Gastrocnemius medialis (tissue), 4 donors: ENCODE measurements at regions not wholly inside any gene's neighbourhood (a gene's known extent, or its start where the extent isn't known, plus 50 kb on each side); places are given as distances from the start of the nearest gene placed in this dataset.
A peak's percentile ranks its signal among the peaks of the same experiment; 100 is the strongest.

Experiments used
- ATAC-seq, 2 donors: fragments of 150-250 bp; one replicate each; pipeline ENCODE4 v1.9.1; 2016
- DNase-seq, 2 donors: peaks; one replicate each; pipeline ENCODE4 v3.0.0-alpha.2; 2019
- H3K27ac ChIP-seq, 4 donors: fragments of 200-600 bp; sonication (generic); 1 replicate in 1 of 4; 2 replicates in 3 of 4; pipeline ENCODE4 v1.5.1; 2016 to 2018; ENCODE audit warnings: mild to moderate bottlenecking in 2 of 4, moderate library complexity in 1 of 4
- H3K27me3 ChIP-seq, 3 donors: fragments of 200-600 bp; sonication (generic) in 2 of 3; 1 replicate in 1 of 3; 2 replicates in 2 of 3; pipeline versions ENCODE4 v1.5.1 to v1.6.0; 2016 to 2019; ENCODE audit warnings: mild to moderate bottlenecking in 1 of 3, moderate library complexity in 1 of 3
- H3K36me3 ChIP-seq, 2 donors: fragments of 200-600 bp; sonication (generic) in 1 of 2; one replicate each; pipeline ENCODE4 v1.5.1; 2017 to 2018
- H3K4me1 ChIP-seq, 2 donors: fragments of 200-600 bp; sonication (generic) in 1 of 2; one replicate each; pipeline ENCODE4 v1.5.1; 2016 to 2017; ENCODE audit warnings: mild to moderate bottlenecking in 2 of 2
- H3K4me3 ChIP-seq, 4 donors: fragments of 200-600 bp; sonication (generic) in 3 of 4; 1 replicate in 1 of 4; 2 replicates in 3 of 4; pipeline ENCODE4 v1.5.1; 2016 to 2019; ENCODE audit warnings: mild to moderate bottlenecking in 2 of 4
- H3K9me3 ChIP-seq, 3 donors: fragments of 200-600 bp; sonication (generic) in 2 of 3; 1 replicate in 1 of 3; 2 replicates in 2 of 3; pipeline ENCODE4 v1.5.1; 2016 to 2019
- CTCF ChIP-seq, 5 experiments: fragments of 450-650 bp in 3 of 5; fragments of 200-600 bp in 2 of 5; sonication (generic) in 2 of 5; IDR thresholded peaks in 4 of 5; conservative IDR thresholded peaks in 1 of 5; 1 replicate in 4 of 5; 2 replicates in 1 of 5; pipeline ENCODE4 v1.5.1; 2016 to 2019; ENCODE audit warnings: antibody characterized with exemption in 5 of 5, mild to moderate bottlenecking in 3 of 5, moderate library complexity in 3 of 5
- POLR2A ChIP-seq, 2 donors: fragments of 450-650 bp; IDR thresholded peaks; one replicate each; pipeline ENCODE4 v1.6.1; 2017; ENCODE audit warnings: antibody characterized with exemption in 2 of 2, mild to moderate bottlenecking in 2 of 2, moderate library complexity in 2 of 2
- in situ Hi-C, 4 donors: fragments of 200-750 bp; cut with MboI; loops; one replicate each; pipeline versions ENCODE4 v1.15.0 to v1.8.0; 2017; ENCODE audit warnings: low sequenced_read_pairs in 4 of 4
- intact Hi-C: fragments of 100-400 bp; cut with DNase I; formaldehyde crosslinking; loops from one replicate; pipeline ENCODE4 v1.15.1; 2023; ENCODE audit warnings: low total_unique reads

GRCh38 chr3:22523925-22524324, 679.2 kb upstream of the UBE2E2 start:
- H3K27me3 ChIP-seq, result no peaks in the 10 kb centered on the region
- H3K27ac ChIP-seq, result no peak overlapping the region
- intact Hi-C loops (no loop called here), in situ Hi-C loops (no loop called here)
- H3K9me3 ChIP-seq, result no peaks in the 10 kb centered on the region
- DNase-seq, result no peak
- ATAC-seq, result no peak
- no peak overlapping the region for H3K4me3 ChIP-seq
- TF ChIP-seq POLR2A (IDR thresholded peaks at IDR 0.05), result no peak
- no peak for TF ChIP-seq CTCF (IDR thresholded peaks at IDR 0.05 in 4 of 5, conservative IDR thresholded peaks at IDR 0.05 in 1 of 5)
- H3K4me1 ChIP-seq, result no peaks in the 10 kb centered on the region
- H3K36me3 ChIP-seq, result no peaks in the 10 kb centered on the region

DNA sequence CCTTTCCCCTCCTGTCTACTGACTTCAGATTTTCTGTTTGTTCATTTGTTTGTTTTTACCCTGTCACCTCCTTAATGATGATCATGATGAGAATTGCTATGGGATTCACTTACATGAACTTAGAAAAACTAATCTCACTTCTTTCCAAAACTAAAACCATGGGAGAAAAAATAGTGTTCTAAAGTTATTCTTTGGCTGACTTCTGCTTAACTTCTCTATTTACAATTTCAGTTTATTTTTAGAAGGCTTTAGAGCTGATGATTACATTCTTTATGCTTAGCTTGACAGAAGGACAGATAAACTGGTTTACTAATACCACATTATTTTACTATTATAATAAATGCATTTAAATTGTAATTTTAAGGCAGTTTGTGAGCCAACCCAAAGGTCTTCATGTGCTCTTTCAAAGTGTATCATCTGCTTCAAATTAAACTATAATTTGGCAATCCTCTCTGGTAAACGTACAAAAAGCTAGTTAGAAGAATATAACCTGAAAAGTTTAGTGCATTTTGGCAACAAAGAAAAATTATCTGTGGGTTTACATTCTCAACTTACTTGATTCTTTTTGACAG, 676.8 kb upstream of the UBE2E2 start:
- Histone ChIP-seq H3K36me3 (no peaks in the 10 kb centered on the region), H3K27ac (no peak overlapping the region), H3K4me1 (no peaks in the 10 kb centered on the region), H3K27me3 (no peaks in the 10 kb centered on the region), H3K4me3 (no peak overlapping the region), H3K9me3 (no peaks in the 10 kb centered on the region)
- in situ Hi-C loops, result no loop called here
- intact Hi-C loops, result no loop called here
- DNase-seq, result no peak
- no peak for ATAC-seq
- TF ChIP-seq POLR2A (IDR thresholded peaks at IDR 0.05) (no peak), CTCF (IDR thresholded peaks at IDR 0.05 in 4 of 5, conservative IDR thresholded peaks at IDR 0.05 in 1 of 5) (no peak)

DNA sequence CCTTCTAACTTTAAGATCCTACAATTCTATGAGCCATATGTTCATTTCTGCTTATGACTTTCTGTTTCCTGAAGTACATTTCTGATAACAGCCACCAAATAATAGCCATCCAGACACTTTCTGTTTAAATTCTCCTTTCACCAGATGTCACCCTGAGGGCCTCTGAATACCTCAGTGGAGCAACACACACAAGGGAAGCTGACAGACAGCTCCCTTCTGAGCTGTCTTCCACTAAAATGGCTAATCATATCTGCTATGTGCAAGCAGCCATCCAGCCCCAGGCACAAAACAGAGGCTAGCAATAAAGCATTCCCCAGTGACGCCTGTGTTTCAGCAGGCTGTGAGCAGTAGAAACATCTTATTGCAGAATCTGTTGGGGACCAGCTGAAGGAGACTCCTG, 666.6 kb upstream of the UBE2E2 start:
- no peaks in the 10 kb centered on the region for H3K9me3 ChIP-seq
- H3K4me1 ChIP-seq, result no peaks in the 10 kb centered on the region
- H3K36me3 ChIP-seq, result no peaks in the 10 kb centered on the region
- H3K27me3 ChIP-seq, result no peaks in the 10 kb centered on the region
- TF ChIP-seq CTCF (IDR thresholded peaks at IDR 0.05 in 4 of 5, conservative IDR thresholded peaks at IDR 0.05 in 1 of 5) (no peak), POLR2A (IDR thresholded peaks at IDR 0.05) (no peak)
- DNase-seq, result no peak
- H3K4me3 ChIP-seq, result no peak overlapping the region
- no peak for ATAC-seq
- in situ Hi-C loops (no loop called here), intact Hi-C loops (no loop called here)
- H3K27ac ChIP-seq, result no peak overlapping the region

DNA sequence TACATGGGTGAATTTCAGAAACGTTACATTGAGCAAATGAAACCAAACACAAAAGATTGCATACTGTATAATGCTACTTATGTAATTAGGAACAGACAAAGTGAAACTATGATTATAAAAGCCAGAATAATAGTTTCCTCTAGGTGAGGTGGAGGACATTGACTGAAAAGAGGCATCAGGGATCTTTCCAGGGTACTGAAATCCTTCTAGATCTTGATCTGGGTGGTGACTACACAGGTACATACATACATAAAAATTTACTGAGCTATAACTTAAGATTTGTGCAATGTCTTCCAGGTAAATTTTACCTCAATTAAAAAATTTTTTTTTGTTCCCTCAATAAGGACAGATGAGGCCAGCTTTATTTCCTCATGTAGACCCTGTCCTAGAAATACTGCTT, 665.6 kb upstream of the UBE2E2 start:
- Histone ChIP-seq H3K36me3 (no peaks in the 10 kb centered on the region), H3K27ac (no peak overlapping the region), H3K27me3 (no peaks in the 10 kb centered on the region), H3K9me3 (no peaks in the 10 kb centered on the region), H3K4me1 (no peaks in the 10 kb centered on the region), H3K4me3 (no peak overlapping the region)
- intact Hi-C loops (no loop called here), in situ Hi-C loops (no loop called here)
- ATAC-seq, result no peak
- no peak for DNase-seq
- TF ChIP-seq CTCF (IDR thresholded peaks at IDR 0.05 in 4 of 5, conservative IDR thresholded peaks at IDR 0.05 in 1 of 5), result no peak
- TF ChIP-seq POLR2A (IDR thresholded peaks at IDR 0.05), result no peak

DNA sequence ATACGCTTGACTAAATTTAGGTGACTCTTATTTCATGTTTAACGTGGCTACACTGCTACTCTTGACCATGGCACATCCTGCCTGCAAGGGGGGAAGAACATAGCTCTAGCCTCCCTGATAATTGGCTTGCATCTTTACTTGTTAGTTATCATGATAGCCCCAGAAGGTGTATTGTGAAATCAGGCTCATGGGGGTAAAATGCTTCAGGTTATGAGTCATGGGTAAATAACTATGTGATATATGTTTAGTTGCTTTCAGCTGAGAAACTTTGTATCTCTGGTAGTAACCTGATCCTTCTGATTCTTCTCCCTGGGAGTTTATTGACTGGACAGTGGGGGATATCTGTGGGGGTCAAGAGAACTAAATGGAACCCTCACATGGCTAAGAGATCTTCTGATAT, 660.8 kb upstream of the UBE2E2 start:
- Histone ChIP-seq H3K27ac (no peak overlapping the region), H3K4me3 (no peak overlapping the region), H3K9me3 (no peaks in the 10 kb centered on the region), H3K36me3 (no peaks in the 10 kb centered on the region), H3K4me1 (no peaks in the 10 kb centered on the region), H3K27me3 (no peaks in the 10 kb centered on the region)
- DNase-seq (no peak), ATAC-seq (peak in 1 of 2 donors; percentile 21)
- in situ Hi-C loops (no loop called here), intact Hi-C loops (no loop called here)
- TF ChIP-seq CTCF (IDR thresholded peaks at IDR 0.05 in 4 of 5, conservative IDR thresholded peaks at IDR 0.05 in 1 of 5) (no peak), POLR2A (IDR thresholded peaks at IDR 0.05) (no peak)
